ENCODE measurements at regions not wholly inside any gene's neighbourhood (a gene's known extent, or its start where the extent isn't known, plus 50 kb on each side); places are given as distances from the start of the nearest gene placed in this dataset.
A peak's percentile ranks its signal among the peaks of the same experiment; 100 is the strongest.

GRCh38 chr9:21696411-21696871 is 106.0 kb upstream of the MTAP start:
- Mint-ChIP-seq H3K4me1 (ENCODE audit: low read depth) (no peaks in the 10 kb centered on the region), H3K36me3 (ENCODE audit: low read depth) (no peaks in the 10 kb centered on the region), H3K9me3 (ENCODE audit: low read depth) (peaks cover 7% of the 10 kb centered on the region), H3K27me3 (ENCODE audit: low read depth) (peaks cover 18% of the 10 kb centered on the region), H3K27ac (ENCODE audit: unreplicated experiment) (no peak overlapping the region), H3K4me3 (ENCODE audit: unreplicated experiment) (no peak overlapping the region)
- no peak for TF ChIP-seq CTCF (IDR thresholded peaks at IDR 0.05)
- peak; percentile 91 for DNase-seq (ENCODE audit: low spot score)

- Mint-ChIP-seq H3K4me1 (ENCODE audit: low read depth) (no peaks in the 10 kb centered on the region), H3K36me3 (ENCODE audit: low read depth) (no peaks in the 10 kb centered on the region), H3K9me3 (ENCODE audit: low read depth) (no peaks in the 10 kb centered on the region), H3K27ac (ENCODE audit: unreplicated experiment) (no peak overlapping the region), H3K4me3 (ENCODE audit: unreplicated experiment) (no peak overlapping the region), H3K27me3 (ENCODE audit: low read depth) (peaks cover 24% of the 10 kb centered on the region)
- no peak for DNase-seq (ENCODE audit: low spot score)
- no peak for TF ChIP-seq CTCF (IDR thresholded peaks at IDR 0.05)
These were observed 94.2 kb upstream of the MTAP start for GRCh38 chr9:21708260-21708711.

DNA sequence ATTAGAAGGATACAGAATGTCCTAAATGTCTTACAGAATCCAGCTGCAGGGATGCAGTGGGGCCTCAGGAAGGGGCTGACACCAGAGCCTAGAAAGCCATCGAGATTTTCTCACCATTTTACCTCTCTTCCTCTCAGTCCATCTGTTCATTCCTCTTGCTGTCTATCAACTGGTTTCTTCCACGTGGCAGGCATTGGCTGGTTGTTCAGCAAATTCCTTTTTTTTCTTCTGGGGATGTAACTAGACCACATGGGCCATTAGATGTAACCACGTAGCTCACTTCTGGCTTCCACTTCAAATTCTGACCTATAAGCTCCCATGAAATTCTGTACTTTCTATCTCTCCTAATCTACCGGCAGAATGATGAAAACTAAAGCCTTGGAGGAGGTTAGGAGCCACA is 93.6 kb upstream of the MTAP start:
- Mint-ChIP-seq H3K27me3 (ENCODE audit: low read depth) (peaks cover 24% of the 10 kb centered on the region), H3K27ac (ENCODE audit: unreplicated experiment) (no peak overlapping the region), H3K36me3 (ENCODE audit: low read depth) (no peaks in the 10 kb centered on the region), H3K4me1 (ENCODE audit: low read depth) (no peaks in the 10 kb centered on the region), H3K9me3 (ENCODE audit: low read depth) (no peaks in the 10 kb centered on the region), H3K4me3 (ENCODE audit: unreplicated experiment) (no peak overlapping the region)
- no peak for TF ChIP-seq CTCF (IDR thresholded peaks at IDR 0.05)
- no peak for DNase-seq (ENCODE audit: low spot score)

DNA sequence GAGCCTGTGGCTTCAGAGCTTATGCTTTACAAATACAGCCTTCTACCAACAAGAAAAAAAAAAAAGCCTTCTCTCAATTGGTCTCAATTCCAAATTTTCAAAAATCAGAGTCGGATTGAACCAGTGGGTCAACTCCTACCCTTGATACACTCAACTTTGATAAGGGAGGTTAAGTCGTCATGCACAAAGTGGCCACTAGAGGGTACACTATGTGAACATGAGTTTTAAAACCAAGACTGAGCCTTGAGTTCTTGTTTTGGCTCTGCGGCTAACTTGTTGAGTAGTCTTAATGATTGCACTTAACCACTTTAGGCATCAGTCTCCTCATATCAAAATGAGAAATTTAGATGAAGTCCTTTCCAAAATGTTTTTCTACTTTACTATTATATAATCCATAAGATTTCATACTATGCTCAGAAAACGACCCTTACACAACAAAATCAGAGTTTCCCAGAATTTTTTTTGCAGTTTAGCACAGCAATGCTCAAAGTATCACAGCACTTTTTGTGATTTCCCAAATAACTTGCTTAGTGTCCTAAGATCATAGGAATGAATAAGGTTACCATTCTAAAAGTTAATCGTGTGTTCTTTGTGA is 92.9 kb upstream of the MTAP start:
- Mint-ChIP-seq H3K36me3 (ENCODE audit: low read depth) (no peaks in the 10 kb centered on the region), H3K4me3 (ENCODE audit: unreplicated experiment) (no peak overlapping the region), H3K27me3 (ENCODE audit: low read depth) (peaks cover 24% of the 10 kb centered on the region), H3K9me3 (ENCODE audit: low read depth) (no peaks in the 10 kb centered on the region), H3K4me1 (ENCODE audit: low read depth) (no peaks in the 10 kb centered on the region), H3K27ac (ENCODE audit: unreplicated experiment) (no peak overlapping the region)
- DNase-seq (ENCODE audit: low spot score): no peak
- TF ChIP-seq CTCF (IDR thresholded peaks at IDR 0.05): peak; percentile 89

- DNase-seq (ENCODE audit: low spot score): no peak
- H3K36me3 Mint-ChIP-seq (ENCODE audit: low read depth): no peaks in the 10 kb centered on the region
- H3K4me1 Mint-ChIP-seq (ENCODE audit: low read depth): no peaks in the 10 kb centered on the region
- no peak for TF ChIP-seq CTCF (IDR thresholded peaks at IDR 0.05)
- no peaks in the 10 kb centered on the region for H3K9me3 Mint-ChIP-seq (ENCODE audit: low read depth)
- peaks cover 24% of the 10 kb centered on the region for H3K27me3 Mint-ChIP-seq (ENCODE audit: low read depth)
- H3K27ac Mint-ChIP-seq (ENCODE audit: unreplicated experiment): no peak overlapping the region
- no peak overlapping the region for H3K4me3 Mint-ChIP-seq (ENCODE audit: unreplicated experiment)
These were observed 91.8 kb upstream of the MTAP start for GRCh38 chr9:21710548-21711191.
